Non-pigmented ciliary epithelial cell (primary cell): ENCODE measurements at regions not wholly inside any gene's neighbourhood (a gene's known extent, or its start where the extent isn't known, plus 50 kb on each side); places are given as distances from the start of the nearest gene placed in this dataset.
"Not testable (repeated sequence)": the region's sequence is repeated elsewhere in the genome, so short reads cannot be mapped to it uniquely, and the experiment has no call there.

Experiments used
- DNase-seq: peaks from one replicate; pipeline ENCODE4 v3.0.0-alpha.2; 2010; ENCODE audit warnings: low read depth

- no peak for DNase-seq
These were observed 747.2 kb downstream of the DIAPH3 start for GRCh38 chr13:59416561-59416960.

GRCh38 chr13:59422646-59423045 is 741.1 kb downstream of the DIAPH3 start:
- DNase-seq = no peak

- DNase-seq = no peak
These were observed 739.9 kb downstream of the DIAPH3 start for GRCh38 chr13:59423708-59424340.

- DNase-seq = no peak
These were observed 739.1 kb downstream of the DIAPH3 start for GRCh38 chr13:59424661-59425060.

- no peak for DNase-seq
These were observed 738.5 kb downstream of the DIAPH3 start for GRCh38 chr13:59425211-59425741.

- DNase-seq = no peak
These were observed 728.7 kb downstream of the DIAPH3 start for GRCh38 chr13:59435024-59435423.

GRCh38 chr13:59437544-59438301 is 726.0 kb downstream of the DIAPH3 start:
- DNase-seq = no peak

GRCh38 chr13:59439776-59440428 is 723.8 kb downstream of the DIAPH3 start:
- DNase-seq = no peak

- DNase-seq = not testable (repeated sequence)
These were observed 722.7 kb downstream of the DIAPH3 start for GRCh38 chr13:59441068-59441467.

- DNase-seq = no peak
These were observed 722.0 kb downstream of the DIAPH3 start for GRCh38 chr13:59441596-59442280.

- DNase-seq = no peak
These were observed 721.3 kb downstream of the DIAPH3 start for GRCh38 chr13:59442461-59442860.

GRCh38 chr13:59442944-59443486 is 720.7 kb downstream of the DIAPH3 start:
- no peak for DNase-seq

- no peak for DNase-seq
These were observed 719.4 kb downstream of the DIAPH3 start for GRCh38 chr13:59444210-59444857.

- DNase-seq = no peak
These were observed 717.9 kb downstream of the DIAPH3 start for GRCh38 chr13:59445812-59446211.

- DNase-seq = no peak
These were observed 717.3 kb downstream of the DIAPH3 start for GRCh38 chr13:59446391-59446790.

- no peak for DNase-seq
These were observed 716.7 kb downstream of the DIAPH3 start for GRCh38 chr13:59447031-59447430.

- no peak for DNase-seq
These were observed 715.7 kb downstream of the DIAPH3 start for GRCh38 chr13:59447846-59448620.

- no peak for DNase-seq
These were observed 714.0 kb downstream of the DIAPH3 start for GRCh38 chr13:59449750-59450149.

GRCh38 chr13:59450229-59450628 is 713.5 kb downstream of the DIAPH3 start:
- no peak for DNase-seq

- no peak for DNase-seq
These were observed 712.5 kb downstream of the DIAPH3 start for GRCh38 chr13:59451236-59451635.
